ENCODE measurements at regions not wholly inside any gene's neighbourhood (a gene's known extent, or its start where the extent isn't known, plus 50 kb on each side); places are given as distances from the start of the nearest gene placed in this dataset.
"Not testable (repeated sequence)": the region's sequence is repeated elsewhere in the genome, so short reads cannot be mapped to it uniquely, and the experiment has no call there.

DNA sequence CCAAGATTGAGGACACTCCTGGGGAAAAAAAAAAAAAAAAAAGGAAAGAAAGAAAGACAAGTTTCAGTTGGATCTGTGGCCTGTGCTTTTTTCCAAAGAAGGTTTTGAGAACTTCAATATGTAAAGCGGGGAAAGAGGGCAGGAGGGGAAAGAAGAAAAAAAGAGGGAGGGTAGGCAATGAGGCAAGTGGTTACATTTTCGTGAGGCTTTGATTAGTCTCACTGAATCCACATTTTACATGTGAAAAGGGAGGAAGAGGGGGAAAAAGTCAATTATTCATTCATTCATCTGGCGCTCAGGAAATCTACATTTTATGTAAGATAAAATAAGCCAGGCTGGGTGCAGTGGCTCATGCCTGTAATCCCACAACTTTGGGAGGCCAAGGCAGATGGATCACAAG is 315.2 kb upstream of the PAPPA start:
- DNase-seq, result no peak

DNA sequence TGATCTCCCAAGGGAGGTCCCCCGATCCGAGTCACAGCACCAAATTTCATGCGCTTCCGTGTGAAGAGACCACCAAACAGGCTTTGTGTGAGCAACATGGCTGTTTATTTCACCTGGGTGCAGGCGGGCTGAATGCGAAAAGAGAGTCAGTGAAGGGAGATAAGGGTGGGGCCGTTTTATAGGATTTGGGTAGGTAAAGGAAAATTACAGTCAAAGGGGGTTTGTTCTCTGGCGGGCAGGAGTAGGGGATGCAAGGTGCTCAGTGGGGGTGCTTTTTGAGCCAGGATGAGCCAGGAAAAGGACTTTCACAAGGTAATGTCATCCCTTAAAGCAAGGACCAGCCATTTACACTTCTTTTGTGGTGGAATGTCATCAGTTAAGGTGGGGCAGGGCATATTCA is 309.2 kb upstream of the PAPPA start:
- not testable (repeated sequence) for DNase-seq

GRCh38 chr9:115845648-115846312 is 307.8 kb upstream of the PAPPA start:
- DNase-seq, result no peak

GRCh38 chr9:115847216-115847615 is 306.4 kb upstream of the PAPPA start:
- DNase-seq, result no peak

GRCh38 chr9:115849679-115850412 is 303.7 kb upstream of the PAPPA start:
- DNase-seq, result no peak

DNA sequence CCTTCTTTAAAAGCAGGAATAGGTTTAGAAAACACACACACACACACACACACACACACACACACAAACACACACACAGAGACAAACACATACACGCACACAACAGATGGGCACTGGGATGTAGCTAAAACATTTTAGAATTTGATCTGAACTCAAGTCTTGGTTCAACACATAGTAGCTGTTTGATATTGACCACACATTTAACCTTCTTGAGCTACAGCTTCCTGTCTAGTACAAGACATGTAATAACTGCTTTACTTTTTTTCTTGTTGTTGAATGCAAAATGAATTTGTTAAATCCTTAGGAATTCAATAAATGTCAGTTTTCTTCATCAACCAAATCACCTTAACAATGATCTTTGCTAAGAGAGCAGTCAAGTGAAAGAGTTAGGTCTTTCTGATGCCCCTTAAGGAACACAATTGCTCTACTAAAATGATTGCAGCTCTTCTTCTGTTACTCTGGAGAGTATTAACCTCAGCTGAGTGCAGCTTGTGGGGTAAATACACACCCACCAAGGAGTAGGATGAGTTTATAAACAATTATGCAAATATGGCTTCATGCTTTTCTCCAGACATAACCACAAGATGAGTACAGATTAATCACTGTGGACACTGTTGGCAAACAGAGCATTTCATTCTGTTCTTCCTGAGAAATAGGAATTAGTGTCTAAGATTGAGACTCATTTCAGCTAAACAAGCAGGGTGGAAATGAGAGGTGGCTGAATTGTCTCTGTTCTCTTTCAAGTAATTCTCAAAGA is 302.9 kb upstream of the PAPPA start:
- DNase-seq, result no peak

DNA sequence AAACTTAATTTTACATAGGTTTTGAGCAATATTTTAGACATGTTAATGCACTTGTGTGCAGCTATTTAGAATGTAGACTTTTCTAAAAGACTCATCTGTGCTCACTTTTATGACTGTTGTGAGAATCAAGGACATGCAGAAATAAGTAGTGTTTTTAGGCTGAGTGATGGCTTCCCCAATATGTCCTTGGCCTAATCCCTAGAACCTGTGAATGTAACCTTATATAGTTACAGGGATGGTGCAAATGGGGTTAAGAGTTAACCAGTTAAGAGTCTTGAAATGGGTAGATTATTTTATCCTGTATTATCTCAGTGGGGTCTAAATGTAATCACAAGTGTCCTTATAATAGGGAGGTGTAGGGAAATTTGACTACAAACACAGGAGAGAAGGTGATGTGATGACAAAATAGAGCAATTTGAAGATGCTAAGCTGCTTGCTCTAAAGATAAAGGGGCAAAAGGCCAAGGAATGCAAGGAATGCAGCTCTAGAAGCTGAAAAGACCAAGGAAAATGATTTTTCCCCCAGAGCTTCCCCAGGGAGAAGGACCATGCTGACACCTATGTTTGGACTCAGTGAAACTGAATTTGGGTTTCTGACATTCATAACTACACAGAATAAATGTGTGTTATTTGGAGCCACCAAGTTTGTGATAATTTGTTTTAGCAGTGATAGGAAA is 298.0 kb upstream of the PAPPA start:
- no peak for DNase-seq

DNA sequence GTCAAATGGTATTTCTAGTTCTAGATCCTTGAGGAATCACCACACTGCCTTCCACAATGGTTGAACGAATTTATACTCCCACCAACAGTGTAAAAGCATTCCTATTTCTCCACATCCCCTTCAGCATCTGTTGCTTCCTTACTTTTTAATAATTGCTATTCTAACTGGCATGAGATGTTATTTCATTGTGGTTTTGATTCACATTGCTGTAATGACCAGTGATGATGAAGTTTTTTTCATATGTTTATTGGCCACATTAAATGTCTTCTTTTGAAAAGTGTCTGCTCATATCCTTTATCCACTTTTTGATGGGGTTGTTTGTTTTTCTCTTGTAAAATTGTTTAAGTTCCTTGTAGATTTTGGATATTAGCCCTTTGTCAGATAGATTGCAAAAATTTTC is 295.2 kb upstream of the PAPPA start:
- not testable (repeated sequence) for DNase-seq

GRCh38 chr9:115862021-115862420 is 291.6 kb upstream of the PAPPA start:
- DNase-seq, result no peak

GRCh38 chr9:115864581-115864980 is 289.0 kb upstream of the PAPPA start:
- DNase-seq, result no peak

GRCh38 chr9:115867326-115867725 is 286.3 kb upstream of the PAPPA start:
- no peak for DNase-seq

DNA sequence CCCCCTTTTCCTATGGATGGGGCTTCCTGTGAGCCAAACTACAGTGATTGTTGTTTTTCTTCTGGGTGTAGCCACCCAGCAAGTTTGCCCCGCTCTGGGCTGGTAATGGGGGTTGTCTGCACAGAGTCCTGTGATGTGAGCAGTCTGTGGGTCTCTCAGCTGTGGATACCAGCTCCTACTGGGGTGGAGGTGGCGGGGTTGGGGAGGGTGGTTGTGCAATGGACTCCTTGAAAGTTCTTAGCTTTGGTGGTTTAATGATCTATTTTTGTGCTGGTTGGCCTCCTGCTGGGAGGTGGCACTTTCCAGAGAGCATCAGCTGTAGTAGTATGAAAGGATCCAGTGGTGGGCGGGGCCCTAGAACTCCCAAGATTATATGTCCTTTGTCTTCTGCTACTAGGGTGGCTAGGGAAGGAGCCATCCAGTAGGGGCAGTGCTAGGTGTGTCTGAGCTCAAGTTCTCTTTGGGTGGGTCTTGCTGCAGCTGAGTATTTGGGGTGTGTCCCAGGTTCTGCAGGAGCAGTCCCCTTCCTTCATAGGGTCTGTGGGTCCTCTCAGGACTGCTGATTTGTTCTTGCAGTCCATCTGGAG is 275.6 kb upstream of the PAPPA start:
- DNase-seq, result no peak

GRCh38 chr9:115879451-115879850 is 274.1 kb upstream of the PAPPA start:
- no peak for DNase-seq

- no peak for DNase-seq
Measured at GRCh38 chr9:115880221-115880885, 273.2 kb upstream of the PAPPA start.

DNA sequence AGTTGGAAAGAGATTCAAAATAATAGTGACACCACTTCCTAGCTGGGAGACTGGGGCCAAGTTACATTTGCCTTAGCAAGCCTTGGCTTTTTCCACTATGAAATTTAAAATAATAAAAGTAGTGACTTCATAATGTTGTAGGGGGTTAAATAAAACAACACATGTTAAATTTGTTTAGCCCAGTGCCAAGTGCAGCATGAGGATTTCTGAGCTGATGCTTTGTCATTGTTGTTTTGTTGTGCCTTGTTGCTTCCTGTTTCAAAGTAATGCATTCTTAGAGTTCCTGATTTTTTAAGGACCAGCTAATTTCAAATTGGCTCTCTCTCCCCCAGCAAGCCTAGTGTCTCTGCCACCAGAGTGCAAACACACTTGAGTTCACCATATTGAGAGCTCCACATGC is 270.7 kb upstream of the PAPPA start:
- no peak for DNase-seq

- DNase-seq, result peak; percentile 0
Measured at GRCh38 chr9:115883467-115884329, 269.9 kb upstream of the PAPPA start.

DNA sequence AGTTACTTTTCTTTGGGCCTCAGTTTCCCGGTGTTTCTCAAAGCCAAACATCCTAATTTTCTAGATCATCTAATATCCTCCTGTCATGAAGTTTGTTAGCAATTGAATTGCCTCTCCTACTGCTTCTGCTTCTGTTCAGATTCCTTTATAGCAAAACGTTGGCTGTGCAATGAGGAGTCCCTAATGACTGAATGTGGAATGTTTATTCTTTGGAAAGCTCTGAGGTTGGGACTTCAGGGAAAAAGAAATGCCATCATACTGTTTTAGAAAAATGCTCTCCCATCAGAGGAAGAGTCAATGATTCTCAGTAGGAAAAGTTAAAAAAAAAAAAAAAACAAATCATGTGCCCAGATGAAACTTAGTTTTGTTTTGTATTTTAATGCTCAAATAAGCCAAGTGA is 268.7 kb upstream of the PAPPA start:
- DNase-seq, result no peak

GRCh38 chr9:115888131-115888530 is 265.5 kb upstream of the PAPPA start:
- no peak for DNase-seq

DNA sequence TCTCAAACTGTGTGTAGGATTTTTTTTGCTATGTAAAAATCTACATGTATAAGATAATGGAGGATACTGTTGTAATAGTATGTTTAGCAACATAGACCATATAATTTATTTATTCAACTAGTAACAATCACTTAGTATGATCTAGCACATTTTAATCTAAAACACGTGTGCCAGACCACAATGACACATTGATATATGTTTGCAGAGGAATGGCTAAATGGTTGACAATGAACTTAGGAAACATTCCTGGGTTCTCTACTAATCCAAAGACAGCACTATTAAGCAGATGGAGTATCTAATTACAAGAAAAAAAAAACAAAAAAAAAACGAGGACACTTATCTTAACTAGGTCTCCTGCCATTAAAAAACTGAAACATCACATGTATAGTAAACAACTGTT is 261.7 kb upstream of the PAPPA start:
- DNase-seq, result no peak

DNA sequence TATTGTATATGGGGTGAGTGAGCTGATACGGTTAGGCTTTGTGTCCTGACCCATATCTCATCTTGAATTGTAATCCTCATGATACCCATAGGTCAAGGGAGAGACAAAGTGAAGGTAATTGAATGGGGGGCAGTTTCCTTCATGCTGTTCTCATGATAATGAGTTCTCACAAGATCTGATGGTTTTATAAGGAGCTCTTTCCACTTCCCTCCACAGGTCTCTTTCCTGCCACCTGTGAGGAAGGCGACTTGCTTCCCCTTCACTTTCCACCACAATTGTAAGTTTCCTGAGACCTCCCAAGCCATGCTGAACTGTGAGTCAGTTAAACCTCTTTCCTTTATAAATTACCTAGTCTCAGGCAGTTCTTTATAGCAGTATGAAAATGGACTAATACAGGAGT is 255.1 kb upstream of the PAPPA start:
- DNase-seq, result not testable (repeated sequence)

DNA sequence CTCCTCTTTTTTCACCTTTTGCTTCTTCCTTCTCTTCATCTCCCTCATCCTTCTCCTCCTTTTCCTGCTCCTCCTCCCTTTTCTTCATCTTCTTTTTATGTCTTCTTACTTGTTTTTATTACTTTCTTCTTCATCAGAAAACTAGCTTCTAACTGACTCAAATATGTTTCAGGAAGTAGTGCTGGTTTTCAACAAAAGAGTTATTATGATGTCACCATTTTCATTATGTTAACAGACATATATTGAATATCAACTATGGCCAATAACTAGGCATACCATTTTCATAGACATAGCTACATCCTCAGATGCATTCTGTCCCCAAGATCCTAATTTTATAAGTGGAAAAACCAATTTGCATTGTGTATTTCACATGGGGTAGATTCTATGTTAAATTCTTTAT is 252.9 kb upstream of the PAPPA start:
- no peak for DNase-seq
